Panc1 (cell line): ENCODE measurements at regions not wholly inside any gene's neighbourhood (a gene's known extent, or its start where the extent isn't known, plus 50 kb on each side); places are given as distances from the start of the nearest gene placed in this dataset.

Source experiments
- ATAC-seq: fragments of 200-7000 bp; cut with Tn5 transposase; 2 replicates; pipeline ENCODE4 v1.9.1; 2020; ENCODE audit warnings: mild to moderate bottlenecking, moderate library complexity
- BruUV-seq: library from RNA; stranded (reverse); fragments of 400-500 nt; replicated peaks from 2 replicates; lab custom pipeline; 2021; lab: Mats Ljungman, UMichigan
- CTCF ChIA-PET: fragments of 300-600 bp; sonication (Branson Sonifier 250); formaldehyde crosslinking; loops from one replicate; lab custom pipeline; 2022; ENCODE audit warnings: antibody characterized with exemption; lab: Charles Lee
- POLR2A ChIA-PET: fragments of 300-600 bp; sonication (Branson Sonifier 250); formaldehyde crosslinking; loops from one replicate; lab custom pipeline; 2022; ENCODE audit warnings: antibody characterized with exemption; lab: Charles Lee
- DNase-seq: peaks from one replicate; pipeline ENCODE4 v3.0.0-alpha.2; 2010; ENCODE audit warnings: low read depth, low spot score
- H3K27ac ChIP-seq: 2 replicates; pipeline ENCODE4 v1.5.1; 2011; ENCODE audit warnings: mild to moderate bottlenecking, low read length, inconsistent platforms
- H3K27me3 ChIP-seq: fragments of 200-500 bp; sonication (Bioruptor generic); 2 replicates; pipeline ENCODE4 v1.6.0; 2014; ENCODE audit warnings: low read length, inconsistent platforms; ENCODE audit not compliant: control insufficient read depth, insufficient read depth
- H3K36me3 ChIP-seq: fragments of 200-500 bp; sonication (Bioruptor generic); 2 replicates; pipeline ENCODE4 v1.5.1; 2014; ENCODE audit warnings: inconsistent platforms, mild to moderate bottlenecking, low read length, moderate library complexity; ENCODE audit not compliant: control insufficient read depth, insufficient read depth
- H3K4me1 ChIP-seq: 2 replicates; pipeline ENCODE4 v1.5.1; 2011; ENCODE audit warnings: inconsistent platforms, mild to moderate bottlenecking, low read length, moderate library complexity; ENCODE audit not compliant: control insufficient read depth, insufficient read depth
- H3K4me3 ChIP-seq, 2 experiments: 2 replicates each; pipeline ENCODE4 v1.5.1; 2011 to 2012; ENCODE audit warnings: low read depth in 2 of 2, low read length in 2 of 2, mild to moderate bottlenecking in 2 of 2, inconsistent platforms in 1 of 2, moderate library complexity in 1 of 2
- H3K9me3 ChIP-seq: fragments of 200-500 bp; sonication (Bioruptor generic); 2 replicates; pipeline ENCODE4 v1.5.1; 2014; ENCODE audit warnings: low read depth, mild to moderate bottlenecking, inconsistent platforms, low read length, moderate library complexity; ENCODE audit not compliant: control insufficient read depth, insufficient read depth
- POLR2AphosphoS5 ChIP-seq: IDR thresholded peaks from 2 replicates; pipeline ENCODE4 v1.6.1; 2012; ENCODE audit warnings: mild to moderate bottlenecking, low read depth, low read length, moderate library complexity
- SIN3A ChIP-seq: IDR thresholded peaks from 2 replicates; pipeline ENCODE4 v1.6.1; 2012; ENCODE audit warnings: low read depth, mild to moderate bottlenecking, low read length, moderate library complexity, borderline replicate concordance; ENCODE audit not compliant: insufficient read depth
- TCF7L2 ChIP-seq: IDR thresholded peaks from 2 replicates; pipeline ENCODE4 v1.6.1; 2011; ENCODE audit warnings: mild to moderate bottlenecking, low read depth, low read length, inconsistent platforms
- in situ Hi-C: cut with HindIII; loops from 2 replicates; pipeline ENCODE4 v1.10.0; 2016; ENCODE audit warnings: low sequenced_read_pairs, low pct_unique_long_range_greater_than_20kb
- intact Hi-C: fragments of 100-400 bp; cut with micrococcal nuclease; formaldehyde crosslinking; loops from one replicate; pipeline ENCODE4 v1.10.0; 2022; ENCODE audit not compliant: unreplicated experiment
- TF ChIP-seq, protein P1 (sequence below): fragments of 450-650 bp; IDR thresholded peaks from 2 replicates; pipeline ENCODE4 v1.5.1; 2017; ENCODE audit warnings: mild to moderate bottlenecking
- TF ChIP-seq, protein P2 (sequence below), 2 experiments: IDR thresholded peaks; 2 replicates each; pipeline ENCODE4 v1.6.1; 2011 to 2012; ENCODE audit warnings: low read depth in 2 of 2, control low read depth in 1 of 2, low read length in 1 of 2, mild to moderate bottlenecking in 1 of 2, moderate library complexity in 1 of 2; ENCODE audit not compliant: insufficient read depth in 1 of 2

DNA sequence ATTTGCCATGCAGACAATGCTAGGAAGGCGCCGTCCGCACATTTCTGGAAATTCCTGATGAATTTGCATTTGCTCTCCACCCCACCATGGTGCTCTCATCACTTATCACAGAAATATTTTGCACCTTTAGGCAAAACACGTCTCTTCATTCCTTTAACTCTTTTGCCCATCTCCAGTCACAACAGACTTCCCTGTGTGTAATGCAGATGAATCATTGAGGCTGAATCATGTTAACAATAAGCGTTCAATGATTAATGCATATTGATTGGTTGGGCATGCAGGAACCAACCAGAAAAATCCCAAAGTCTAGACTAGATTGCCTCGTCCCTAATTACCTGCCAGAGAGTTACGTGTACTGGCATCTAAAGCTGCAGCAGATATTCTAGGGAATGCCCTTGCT is 80.0 kb upstream of the ATXN1 start:
- no peaks in the 10 kb centered on the region for H3K4me1 ChIP-seq
- in situ Hi-C loops (no loop called here), intact Hi-C loops (no loop called here)
- no peaks in the 10 kb centered on the region for H3K36me3 ChIP-seq
- CTCF ChIA-PET = no interaction called here
- no TSS peak for BruUV-seq
- H3K4me3 ChIP-seq = no peak overlapping the region
- POLR2A ChIA-PET = no interaction called here
- ATAC-seq (no peak), DNase-seq (no peak)
- H3K9me3 ChIP-seq = no peaks in the 10 kb centered on the region
- no peaks in the 10 kb centered on the region for H3K27me3 ChIP-seq
- no peak for TF ChIP-seq SIN3A
- H3K27ac ChIP-seq = no peak overlapping the region

DNA sequence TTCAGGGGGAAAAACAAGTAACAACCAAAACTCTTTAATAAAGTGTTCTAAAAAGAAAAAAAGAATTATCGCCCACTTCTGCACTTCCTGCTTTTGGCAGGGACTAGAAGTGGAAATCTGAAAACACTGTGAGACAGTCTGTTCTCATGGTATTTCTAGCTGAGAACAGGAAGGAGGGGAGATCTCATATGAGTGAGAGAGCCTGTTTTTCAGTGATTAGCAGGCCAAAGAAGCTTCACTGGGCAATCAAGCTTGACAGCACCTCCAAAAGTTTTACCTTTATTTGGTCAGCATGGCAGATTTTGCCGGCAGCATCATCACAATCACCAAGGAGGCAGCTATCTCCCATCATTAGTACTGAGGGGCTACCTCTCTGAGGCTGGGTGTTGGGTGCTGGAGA is 79.5 kb upstream of the ATXN1 start:
- ATAC-seq (no peak), DNase-seq (no peak)
- POLR2A ChIA-PET = no interaction called here
- H3K4me3 ChIP-seq = no peak overlapping the region
- no peaks in the 10 kb centered on the region for H3K27me3 ChIP-seq
- H3K4me1 ChIP-seq = no peaks in the 10 kb centered on the region
- no peak overlapping the region for H3K27ac ChIP-seq
- H3K36me3 ChIP-seq = no peaks in the 10 kb centered on the region
- in situ Hi-C loops (no loop called here), intact Hi-C loops (no loop called here)
- BruUV-seq = no TSS peak
- H3K9me3 ChIP-seq = no peaks in the 10 kb centered on the region
- CTCF ChIA-PET = no interaction called here
- TF ChIP-seq POLR2AphosphoS5 (no peak), SIN3A (no peak), TCF7L2 (no peak)
- TF ChIP-seq, protein P1, sequence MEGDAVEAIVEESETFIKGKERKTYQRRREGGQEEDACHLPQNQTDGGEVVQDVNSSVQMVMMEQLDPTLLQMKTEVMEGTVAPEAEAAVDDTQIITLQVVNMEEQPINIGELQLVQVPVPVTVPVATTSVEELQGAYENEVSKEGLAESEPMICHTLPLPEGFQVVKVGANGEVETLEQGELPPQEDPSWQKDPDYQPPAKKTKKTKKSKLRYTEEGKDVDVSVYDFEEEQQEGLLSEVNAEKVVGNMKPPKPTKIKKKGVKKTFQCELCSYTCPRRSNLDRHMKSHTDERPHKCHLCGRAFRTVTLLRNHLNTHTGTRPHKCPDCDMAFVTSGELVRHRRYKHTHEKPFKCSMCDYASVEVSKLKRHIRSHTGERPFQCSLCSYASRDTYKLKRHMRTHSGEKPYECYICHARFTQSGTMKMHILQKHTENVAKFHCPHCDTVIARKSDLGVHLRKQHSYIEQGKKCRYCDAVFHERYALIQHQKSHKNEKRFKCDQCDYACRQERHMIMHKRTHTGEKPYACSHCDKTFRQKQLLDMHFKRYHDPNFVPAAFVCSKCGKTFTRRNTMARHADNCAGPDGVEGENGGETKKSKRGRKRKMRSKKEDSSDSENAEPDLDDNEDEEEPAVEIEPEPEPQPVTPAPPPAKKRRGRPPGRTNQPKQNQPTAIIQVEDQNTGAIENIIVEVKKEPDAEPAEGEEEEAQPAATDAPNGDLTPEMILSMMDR = no peak
- TF ChIP-seq, protein P2, sequence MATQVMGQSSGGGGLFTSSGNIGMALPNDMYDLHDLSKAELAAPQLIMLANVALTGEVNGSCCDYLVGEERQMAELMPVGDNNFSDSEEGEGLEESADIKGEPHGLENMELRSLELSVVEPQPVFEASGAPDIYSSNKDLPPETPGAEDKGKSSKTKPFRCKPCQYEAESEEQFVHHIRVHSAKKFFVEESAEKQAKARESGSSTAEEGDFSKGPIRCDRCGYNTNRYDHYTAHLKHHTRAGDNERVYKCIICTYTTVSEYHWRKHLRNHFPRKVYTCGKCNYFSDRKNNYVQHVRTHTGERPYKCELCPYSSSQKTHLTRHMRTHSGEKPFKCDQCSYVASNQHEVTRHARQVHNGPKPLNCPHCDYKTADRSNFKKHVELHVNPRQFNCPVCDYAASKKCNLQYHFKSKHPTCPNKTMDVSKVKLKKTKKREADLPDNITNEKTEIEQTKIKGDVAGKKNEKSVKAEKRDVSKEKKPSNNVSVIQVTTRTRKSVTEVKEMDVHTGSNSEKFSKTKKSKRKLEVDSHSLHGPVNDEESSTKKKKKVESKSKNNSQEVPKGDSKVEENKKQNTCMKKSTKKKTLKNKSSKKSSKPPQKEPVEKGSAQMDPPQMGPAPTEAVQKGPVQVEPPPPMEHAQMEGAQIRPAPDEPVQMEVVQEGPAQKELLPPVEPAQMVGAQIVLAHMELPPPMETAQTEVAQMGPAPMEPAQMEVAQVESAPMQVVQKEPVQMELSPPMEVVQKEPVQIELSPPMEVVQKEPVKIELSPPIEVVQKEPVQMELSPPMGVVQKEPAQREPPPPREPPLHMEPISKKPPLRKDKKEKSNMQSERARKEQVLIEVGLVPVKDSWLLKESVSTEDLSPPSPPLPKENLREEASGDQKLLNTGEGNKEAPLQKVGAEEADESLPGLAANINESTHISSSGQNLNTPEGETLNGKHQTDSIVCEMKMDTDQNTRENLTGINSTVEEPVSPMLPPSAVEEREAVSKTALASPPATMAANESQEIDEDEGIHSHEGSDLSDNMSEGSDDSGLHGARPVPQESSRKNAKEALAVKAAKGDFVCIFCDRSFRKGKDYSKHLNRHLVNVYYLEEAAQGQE (IDR thresholded peaks at IDR 0.05; ENCODE audit: insufficient read depth in 1 of 2, low read depth in 2 of 2, low read length in 1 of 2) = no peak

DNA sequence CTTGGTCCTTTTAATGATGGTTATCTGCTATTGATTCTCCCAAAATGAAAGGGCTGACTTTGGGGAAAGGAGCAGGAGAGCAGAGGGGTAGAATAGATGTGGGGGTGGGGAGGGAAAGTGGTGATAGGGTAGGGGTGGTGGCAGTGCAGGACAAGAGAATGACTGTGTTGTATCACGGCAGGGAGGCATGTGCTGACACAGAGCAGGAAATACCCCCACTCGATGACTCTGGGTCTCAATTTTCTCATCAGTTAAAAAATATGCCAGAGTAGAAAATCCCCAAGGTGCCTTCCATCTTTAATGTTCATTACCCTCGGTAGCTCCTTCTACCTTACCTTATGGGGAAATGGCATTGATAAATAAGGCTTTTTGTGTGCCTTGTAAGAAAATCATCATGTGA is 79.0 kb upstream of the ATXN1 start:
- BruUV-seq = no TSS peak
- ATAC-seq = no peak
- Histone ChIP-seq H3K4me3 (no peak overlapping the region), H3K27me3 (no peaks in the 10 kb centered on the region), H3K9me3 (no peaks in the 10 kb centered on the region), H3K36me3 (no peaks in the 10 kb centered on the region), H3K4me1 (no peaks in the 10 kb centered on the region), H3K27ac (no peak overlapping the region)
- CTCF ChIA-PET = no interaction called here
- POLR2A ChIA-PET = no interaction called here
- DNase-seq = no peak
- in situ Hi-C loops = no loop called here
- intact Hi-C loops = no loop called here
- no peak for TF ChIP-seq POLR2AphosphoS5
- TF ChIP-seq, protein P1 = no peak
- TF ChIP-seq, protein P2 (IDR thresholded peaks at IDR 0.05; ENCODE audit: insufficient read depth in 1 of 2, low read depth in 2 of 2, low read length in 1 of 2) = no peak
- no peak for TF ChIP-seq TCF7L2
- no peak for TF ChIP-seq SIN3A
